Body of pancreas (tissue), 4 donors: ENCODE measurements at regions not wholly inside any gene's neighbourhood (a gene's known extent, or its start where the extent isn't known, plus 50 kb on each side); places are given as distances from the start of the nearest gene placed in this dataset.

Experiments
- CTCF ChIP-seq, 7 experiments: fragments of 450-650 bp in 4 of 7; fragments of 200-600 bp in 3 of 7; sonication (generic) in 3 of 7; IDR thresholded peaks; one replicate each; pipeline ENCODE4 v1.5.1; 2016 to 2019; ENCODE audit warnings: antibody characterized with exemption in 7 of 7
- POLR2A ChIP-seq, 3 donors: fragments of 450-650 bp; IDR thresholded peaks; one replicate each; pipeline ENCODE4 v1.6.1; 2016; ENCODE audit warnings: antibody characterized with exemption in 3 of 3, mild to moderate bottlenecking in 2 of 3

GRCh38 chr10:130500261-130501000 lies 364.2 kb downstream of the GLRX3 start:
- TF ChIP-seq CTCF (IDR thresholded peaks at IDR 0.05) (no peak), POLR2A (IDR thresholded peaks at IDR 0.05) (no peak)
